Mucosa of stomach (tissue), 1 donor: ENCODE measurements at regions not wholly inside any gene's neighbourhood (a gene's known extent, or its start where the extent isn't known, plus 50 kb on each side); places are given as distances from the start of the nearest gene placed in this dataset.
"Not testable (repeated sequence)": the region's sequence is repeated elsewhere in the genome, so short reads cannot be mapped to it uniquely, and the experiment has no call there.

ENCODE experiments used
- H3K27me3 ChIP-seq: one replicate; pipeline ENCODE4 v1.7.0; 2013; ENCODE audit warnings: mild to moderate bottlenecking, low read length; ENCODE audit not compliant: control insufficient read depth, insufficient read depth
- H3K36me3 ChIP-seq: one replicate; pipeline ENCODE4 v1.7.0; 2013; ENCODE audit warnings: low read length; ENCODE audit not compliant: control insufficient read depth, insufficient read depth
- H3K4me1 ChIP-seq: one replicate; pipeline ENCODE4 v1.7.0; 2013; ENCODE audit warnings: mild to moderate bottlenecking, low read length; ENCODE audit not compliant: control insufficient read depth, insufficient read depth
- H3K4me3 ChIP-seq: one replicate; pipeline ENCODE4 v1.7.0; 2013; ENCODE audit warnings: low read length
- H3K9ac ChIP-seq: one replicate; pipeline ENCODE4 v1.7.0; 2013; ENCODE audit warnings: mild to moderate bottlenecking, low read length, moderate library complexity
- H3K9me3 ChIP-seq: one replicate; pipeline ENCODE4 v1.7.0; 2013; ENCODE audit warnings: mild to moderate bottlenecking, low read length, moderate library complexity; ENCODE audit not compliant: control insufficient read depth
- donor health status: Pancreatic carcinoma.

DNA sequence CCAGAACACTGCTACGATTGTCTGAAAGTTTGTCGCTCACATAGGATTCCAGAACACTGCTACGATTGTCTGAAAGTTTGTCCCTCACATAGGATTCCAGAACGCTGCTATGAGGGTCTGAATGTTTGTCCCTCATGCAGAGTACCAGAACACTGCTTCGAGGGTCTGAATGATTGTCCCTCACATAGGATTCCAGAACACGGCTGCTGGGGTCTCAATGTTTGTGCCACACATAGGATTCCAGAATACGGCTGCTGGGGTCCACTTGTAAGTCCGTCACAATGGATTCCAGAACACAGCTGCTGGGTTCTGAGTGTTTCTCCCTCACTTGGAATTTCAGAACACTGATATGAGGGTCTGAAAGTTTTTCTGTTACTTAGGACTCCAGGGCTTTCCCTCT, 203.3 kb downstream of the FOXD4L6 start:
- Histone ChIP-seq H3K36me3 (no peaks in the 10 kb centered on the region), H3K4me1 (no peaks in the 10 kb centered on the region), H3K27me3 (no peaks in the 10 kb centered on the region), H3K9ac (no peak overlapping the region), H3K9me3 (peaks cover 11% of the 10 kb centered on the region), H3K4me3 (no peak overlapping the region)

GRCh38 chr9:40916399-40916783, 212.1 kb downstream of the FOXD4L6 start:
- not testable (repeated sequence) for H3K27me3 ChIP-seq, H3K4me3 ChIP-seq, H3K9ac ChIP-seq, H3K36me3 ChIP-seq, H3K4me1 ChIP-seq
- H3K9me3 ChIP-seq, result peaks cover 24% of the 10 kb centered on the region

DNA sequence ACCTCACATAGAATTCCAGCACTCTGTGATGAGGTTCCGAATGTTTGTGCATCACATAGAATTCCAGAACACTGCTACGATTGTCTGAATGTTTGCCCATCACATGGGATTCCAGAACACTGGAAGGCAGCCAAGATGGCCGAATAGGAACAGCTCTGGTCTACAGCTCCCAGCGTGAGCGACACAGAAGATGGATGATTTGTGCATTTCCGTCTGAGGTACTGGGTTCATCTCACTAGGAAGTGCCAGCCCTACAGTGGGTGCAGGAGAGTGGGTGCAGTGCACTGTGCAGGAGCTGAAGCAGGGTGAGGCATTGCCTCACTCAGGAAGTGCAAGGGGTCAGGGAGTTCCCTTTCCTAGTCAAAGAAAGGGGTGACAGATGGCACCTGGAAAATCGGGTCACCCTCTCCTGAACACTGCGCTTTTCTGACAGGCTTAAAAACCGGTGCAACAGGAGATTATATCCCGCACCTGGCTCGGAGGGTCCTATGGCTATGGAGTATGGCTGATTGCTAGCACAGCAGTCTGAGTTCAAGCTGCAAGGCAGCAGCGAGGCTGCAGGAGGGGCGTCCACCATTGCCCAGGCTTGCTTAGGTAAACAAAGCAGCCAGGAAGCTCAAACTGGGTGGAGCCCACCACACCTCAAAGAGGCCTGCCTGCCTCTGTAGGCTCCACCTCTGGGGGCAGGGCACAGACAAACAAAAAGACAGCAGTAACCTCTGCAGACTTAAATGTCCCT, 212.7 kb downstream of the FOXD4L6 start:
- peaks cover 24% of the 10 kb centered on the region for H3K9me3 ChIP-seq
- not testable (repeated sequence) for H3K4me3 ChIP-seq, H3K9ac ChIP-seq, H3K27me3 ChIP-seq, H3K36me3 ChIP-seq, H3K4me1 ChIP-seq

DNA sequence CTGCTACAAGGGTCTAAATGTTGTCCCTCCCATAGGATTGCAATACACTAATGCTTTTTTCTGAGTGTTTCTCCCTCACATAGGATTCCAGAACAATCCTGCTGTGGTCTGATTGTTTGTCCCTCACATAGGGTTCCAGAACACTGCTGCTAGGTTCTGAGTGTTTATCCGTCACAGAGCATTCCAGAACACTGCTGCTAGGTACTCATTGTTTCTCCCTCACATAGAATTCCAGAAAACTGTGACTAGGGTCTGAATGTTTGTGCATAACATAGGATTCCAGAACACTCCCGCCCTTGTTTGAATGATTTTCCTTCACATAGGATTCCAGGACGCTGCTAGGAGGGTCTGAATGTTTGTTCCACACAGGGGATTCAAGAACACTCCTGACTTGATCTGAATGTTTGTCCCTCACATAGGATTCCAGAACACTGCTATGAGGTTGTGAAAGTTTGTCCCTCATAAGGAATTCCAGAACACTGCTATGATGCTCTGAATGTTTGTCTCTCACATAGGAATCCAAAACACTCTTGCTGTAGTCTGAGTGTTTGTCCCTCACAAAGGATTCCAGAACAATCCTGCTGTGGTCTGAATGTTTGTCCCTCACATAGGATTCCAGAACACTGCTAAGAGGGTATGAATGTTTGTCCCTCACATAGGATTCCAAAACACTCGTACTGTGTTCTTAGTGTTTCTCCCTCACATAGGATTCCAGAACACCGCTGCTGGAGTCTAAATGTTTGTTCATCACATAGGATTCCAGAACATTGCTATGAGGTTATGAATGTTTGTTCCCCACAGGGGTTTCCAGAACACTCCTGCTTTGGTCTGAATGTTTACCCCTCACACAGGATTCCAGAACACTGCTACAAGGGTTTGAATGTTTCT, 213.5 kb downstream of the FOXD4L6 start:
- Histone ChIP-seq H3K9me3 (peaks cover 31% of the 10 kb centered on the region), H3K27me3 (no peaks in the 10 kb centered on the region), H3K9ac (no peak overlapping the region), H3K36me3 (no peaks in the 10 kb centered on the region), H3K4me3 (no peak overlapping the region), H3K4me1 (no peaks in the 10 kb centered on the region)

- no peaks in the 10 kb centered on the region for H3K4me1 ChIP-seq
- H3K36me3 ChIP-seq, result no peaks in the 10 kb centered on the region
- H3K9ac ChIP-seq, result no peak overlapping the region
- H3K9me3 ChIP-seq, result peaks cover 37% of the 10 kb centered on the region
- no peaks in the 10 kb centered on the region for H3K27me3 ChIP-seq
- H3K4me3 ChIP-seq, result no peak overlapping the region
Measured at GRCh38 chr9:40913928-40914673, 214.4 kb downstream of the FOXD4L6 start.

GRCh38 chr9:40913096-40913719, 215.3 kb downstream of the FOXD4L6 start:
- Histone ChIP-seq H3K4me3 (no peak overlapping the region), H3K9ac (no peak overlapping the region), H3K9me3 (peaks cover 37% of the 10 kb centered on the region), H3K4me1 (no peaks in the 10 kb centered on the region), H3K36me3 (no peaks in the 10 kb centered on the region), H3K27me3 (no peaks in the 10 kb centered on the region)

- not testable (repeated sequence) for H3K9ac ChIP-seq, H3K27me3 ChIP-seq, H3K4me1 ChIP-seq, H3K4me3 ChIP-seq, H3K36me3 ChIP-seq
- H3K9me3 ChIP-seq, result peaks cover 37% of the 10 kb centered on the region
Measured at GRCh38 chr9:40912679-40913078, 215.8 kb downstream of the FOXD4L6 start.

DNA sequence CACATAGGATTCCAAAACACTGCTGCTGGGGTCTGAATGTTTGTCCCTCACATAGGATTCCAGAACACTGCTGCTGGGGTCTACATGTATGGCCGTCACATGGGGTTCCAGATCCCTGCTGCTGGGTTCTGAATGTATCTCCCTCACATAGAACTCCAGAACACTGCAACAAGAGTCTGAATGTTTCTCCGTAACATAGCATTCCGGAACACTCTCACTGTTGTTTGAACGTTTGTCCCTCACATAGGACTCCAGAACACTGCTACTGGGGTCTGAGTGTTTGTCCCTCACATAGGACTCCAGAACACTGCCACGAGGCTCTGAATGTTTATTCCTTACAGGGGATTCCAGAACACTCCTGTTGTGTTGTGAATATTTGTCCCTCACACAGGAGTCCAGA, 216.8 kb downstream of the FOXD4L6 start:
- Histone ChIP-seq H3K9me3 (peaks cover 37% of the 10 kb centered on the region), H3K4me1 (no peaks in the 10 kb centered on the region), H3K27me3 (no peaks in the 10 kb centered on the region), H3K36me3 (no peaks in the 10 kb centered on the region), H3K9ac (no peak overlapping the region), H3K4me3 (no peak overlapping the region)

GRCh38 chr9:40910995-40911394, 217.5 kb downstream of the FOXD4L6 start:
- peaks cover 35% of the 10 kb centered on the region for H3K9me3 ChIP-seq
- not testable (repeated sequence) for H3K36me3 ChIP-seq, H3K4me1 ChIP-seq, H3K9ac ChIP-seq, H3K4me3 ChIP-seq, H3K27me3 ChIP-seq

- Histone ChIP-seq H3K4me3 (no peak overlapping the region), H3K27me3 (no peaks in the 10 kb centered on the region), H3K9ac (no peak overlapping the region), H3K36me3 (no peaks in the 10 kb centered on the region), H3K4me1 (no peaks in the 10 kb centered on the region), H3K9me3 (peaks cover 32% of the 10 kb centered on the region)
Measured at GRCh38 chr9:40909821-40910220, 218.7 kb downstream of the FOXD4L6 start.

DNA sequence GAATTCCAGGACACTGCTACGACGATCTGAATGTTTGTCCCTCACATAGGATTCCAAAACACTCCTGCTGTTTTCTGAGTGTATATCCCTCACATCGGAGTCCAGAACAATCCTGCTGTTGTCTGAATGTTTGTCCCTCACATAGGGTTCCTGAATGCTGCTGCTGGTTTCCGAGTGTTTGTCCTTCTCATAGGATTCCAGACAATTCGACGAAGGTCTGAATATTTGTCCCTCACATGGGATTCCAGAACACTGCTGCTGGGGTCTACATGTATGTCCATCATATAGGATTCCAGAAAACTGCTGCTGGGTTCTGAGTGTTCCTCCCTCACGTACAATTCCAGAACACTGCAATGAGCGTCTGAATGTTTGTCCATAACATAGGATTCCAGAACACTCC, 219.4 kb downstream of the FOXD4L6 start:
- not testable (repeated sequence) for H3K4me3 ChIP-seq, H3K27me3 ChIP-seq, H3K36me3 ChIP-seq, H3K4me1 ChIP-seq, H3K9ac ChIP-seq
- peaks cover 25% of the 10 kb centered on the region for H3K9me3 ChIP-seq
